A549 (cell line): ENCODE measurements at regions not wholly inside any gene's neighbourhood (a gene's known extent, or its start where the extent isn't known, plus 50 kb on each side); places are given as distances from the start of the nearest gene placed in this dataset.

Source experiments
- ATAC-seq, 2 experiments: fragments of 200-7000 bp in 1 of 2; fragments of >200 bp in 1 of 2; cut with Nextera tagmentation in 1 of 2; cut with Tn5 transposase in 1 of 2; 3 replicates each; pipeline versions ENCODE4 v1.8.0 to v1.9.1; 2018 to 2020; ENCODE audit warnings: mild to moderate bottlenecking in 1 of 2, moderate library complexity in 1 of 2
- CTCF ChIA-PET: fragments of 300-600 bp; sonication (Branson Sonifier 250); formaldehyde crosslinking; extraction: SDS; loops from one replicate; lab custom pipeline; 2021; ENCODE audit warnings: antibody characterized with exemption, inconsistent platforms; lab: Yijun Ruan, JAX
- POLR2A ChIA-PET: fragments of 350-600 bp; formaldehyde crosslinking; extraction: SDS; loops from one replicate; lab custom pipeline; 2021; ENCODE audit warnings: antibody characterized with exemption, inconsistent platforms; lab: Yijun Ruan, JAX
- DNase-seq, 2 experiments: peaks; one replicate each; pipeline versions ENCODE4 v3.0.0 to v3.0.0-alpha.2; 2011 to 2016; ENCODE audit warnings: low read depth in 1 of 2, low spot score in 1 of 2
- FAIRE-seq: peaks from 2 replicates; lab custom pipeline; 2011; peaks lifted over from hg19 to GRCh38; lab: Jason Lieb, UNC
- H3K27ac ChIP-seq, 2 experiments: fragments of >200 bp; sonication (Bioruptor Twin); formaldehyde crosslinking; 3 replicates each; pipeline ENCODE4 v1.5.1; 2016 to 2017
- H3K4me1 ChIP-seq: fragments of >200 bp; sonication (Bioruptor Twin); formaldehyde crosslinking; 3 replicates; pipeline ENCODE4 v1.6.1; 2016
- H3K4me2 ChIP-seq: fragments of >200 bp; sonication (Bioruptor Twin); formaldehyde crosslinking; 3 replicates; pipeline ENCODE4 v1.6.1; 2016
- H3K4me3 ChIP-seq: fragments of >200 bp; sonication (Bioruptor Twin); formaldehyde crosslinking; 3 replicates; pipeline ENCODE4 v1.5.1; 2016
- H3K9me3 ChIP-seq: fragments of >200 bp; sonication (Bioruptor Twin); formaldehyde crosslinking; 3 replicates; pipeline ENCODE4 v1.6.1; 2016
- BCL3 ChIP-seq: fragments of >200 bp; sonication (Bioruptor Twin); formaldehyde crosslinking; IDR thresholded peaks from 3 replicates; pipeline ENCODE4 v1.6.1; 2016
- BHLHE40 ChIP-seq: IDR thresholded peaks from 2 replicates; pipeline ENCODE4 v1.6.1; 2012; ENCODE audit warnings: low read depth, low read length, inconsistent platforms
- CEBPB ChIP-seq, 2 experiments: fragments of >200 bp in 1 of 2; sonication (Bioruptor Twin) in 1 of 2; formaldehyde crosslinking in 1 of 2; IDR thresholded peaks; 2 replicates each; pipeline ENCODE4 v1.6.1; 2012 to 2016
- CHD4 ChIP-seq: fragments of 200-600 bp; sonication (generic); IDR thresholded peaks from 2 replicates; pipeline ENCODE4 v1.6.1; 2016; ENCODE audit warnings: antibody characterized with exemption, mild to moderate bottlenecking, borderline replicate concordance
- EHMT2 ChIP-seq: fragments of 200-600 bp; sonication (generic); IDR thresholded peaks from 2 replicates; pipeline ENCODE4 v1.6.1; 2016; ENCODE audit warnings: antibody characterized with exemption, low read depth, mild to moderate bottlenecking, moderate library complexity
- EP300 ChIP-seq, 2 experiments: fragments of >200 bp; sonication (Bioruptor Twin); formaldehyde crosslinking; IDR thresholded peaks; 2 replicates in 1 of 2; 3 replicates in 1 of 2; pipeline ENCODE4 v1.6.1; 2016 to 2017
- FOXS1 ChIP-seq: fragments of 250-450 bp; sonication (Bioruptor Pico); IDR thresholded peaks from 2 replicates; pipeline ENCODE4 v1.5.0; 2020; ENCODE audit warnings: mild to moderate bottlenecking, moderate library complexity
- HES2 ChIP-seq: fragments of >200 bp; sonication (Bioruptor Twin); formaldehyde crosslinking; IDR thresholded peaks from 2 replicates; pipeline ENCODE4 v1.6.1; 2016
- HOXA7 ChIP-seq: fragments of 250-450 bp; sonication (Bioruptor Pico); IDR thresholded peaks from 2 replicates; pipeline ENCODE4 v1.5.0; 2020; ENCODE audit warnings: mild to moderate bottlenecking, moderate library complexity
- HOXB13 ChIP-seq: fragments of 250-450 bp; sonication (Bioruptor Pico); IDR thresholded peaks from 2 replicates; pipeline ENCODE4 v1.5.0; 2020; ENCODE audit warnings: low read depth, mild to moderate bottlenecking, moderate library complexity
- JUN ChIP-seq, 2 experiments: fragments of >200 bp; sonication (Bioruptor Twin); formaldehyde crosslinking; IDR thresholded peaks; 2 replicates in 1 of 2; 3 replicates in 1 of 2; pipeline ENCODE4 v1.6.1; 2016 to 2017
- JUNB ChIP-seq: fragments of >200 bp; sonication (Bioruptor Twin); formaldehyde crosslinking; IDR thresholded peaks from 2 replicates; pipeline ENCODE4 v1.6.1; 2016
- KDM5A ChIP-seq: fragments of 200-600 bp; sonication (generic); IDR thresholded peaks from 2 replicates; pipeline ENCODE4 v1.6.1; 2016; ENCODE audit warnings: antibody characterized with exemption, mild to moderate bottlenecking
- MAZ ChIP-seq: fragments of 150-350 bp; IDR thresholded peaks from 2 replicates; pipeline ENCODE4 v1.6.1; 2014; ENCODE audit warnings: antibody characterized with exemption, low read depth, low read length, borderline replicate concordance
- MYC ChIP-seq: IDR thresholded peaks from 2 replicates; pipeline ENCODE4 v1.6.1; 2012; ENCODE audit warnings: mild to moderate bottlenecking, inconsistent platforms, low read length, improper control_type of control experiment, borderline replicate concordance
- NFE2L2 ChIP-seq: fragments of 150-350 bp; conservative IDR thresholded peaks from 2 replicates; pipeline ENCODE4 v1.6.1; 2014; ENCODE audit warnings: low read length
- PBX3 ChIP-seq: IDR thresholded peaks from 2 replicates; pipeline ENCODE4 v1.6.1; 2012
- POLR2A ChIP-seq: IDR thresholded peaks from 2 replicates; pipeline ENCODE4 v1.6.1; 2012; ENCODE audit warnings: mild to moderate bottlenecking, low read length
- RARB ChIP-seq: fragments of 250-450 bp; sonication (Bioruptor Pico); IDR thresholded peaks from 2 replicates; pipeline ENCODE4 v1.8.0; 2021; ENCODE audit warnings: mild to moderate bottlenecking, moderate library complexity
- RCOR1 ChIP-seq: fragments of 150-350 bp; IDR thresholded peaks from 2 replicates; pipeline ENCODE4 v1.6.1; 2014; ENCODE audit warnings: antibody characterized with exemption, low read length, low read depth
- RFX5 ChIP-seq: fragments of 450-650 bp; IDR thresholded peaks from 2 replicates; pipeline ENCODE4 v1.7.1; 2014; ENCODE audit warnings: antibody characterized with exemption, mild to moderate bottlenecking, moderate library complexity
- RNF2 ChIP-seq: fragments of 200-600 bp; sonication (generic); IDR thresholded peaks from 2 replicates; pipeline ENCODE4 v1.6.1; 2016; ENCODE audit warnings: low read depth, mild to moderate bottlenecking, antibody characterized with exemption, moderate library complexity, borderline replicate concordance
- TFCP2L1 ChIP-seq: fragments of 250-450 bp; sonication (Bioruptor Pico); IDR thresholded peaks from 2 replicates; pipeline ENCODE4 v1.5.0; 2021; ENCODE audit warnings: mild to moderate bottlenecking
- ZNF302 ChIP-seq: fragments of 250-450 bp; sonication (Bioruptor Pico); IDR thresholded peaks from 2 replicates; pipeline ENCODE4 v1.9.0; 2021; ENCODE audit warnings: inconsistent platforms, mild to moderate bottlenecking, moderate library complexity
- ZSCAN20 ChIP-seq: fragments of 250-450 bp; sonication (Bioruptor Pico); IDR thresholded peaks from 2 replicates; pipeline ENCODE4 v1.8.0; 2022; ENCODE audit warnings: mild to moderate bottlenecking, moderate library complexity
- WGBS: methylation state at CpG from one replicate; pipeline ENCODE4 v1.1.6; 2017; ENCODE audit errors: missing lambda C conversion rate; 5-methylcytosine and 5-hydroxymethylcytosine counted together
- TF ChIP-seq, protein P1 (sequence below): fragments of 250-450 bp; sonication (Bioruptor Pico); IDR thresholded peaks from 2 replicates; pipeline ENCODE4 v1.5.0; 2020; ENCODE audit warnings: low read depth, mild to moderate bottlenecking, moderate library complexity

- ChIA-PET CTCF (interaction anchor here (1.0 to 1.2 kb wide), 2 partner anchors 60 to 205 kb away, joined by 3 to 4 read pairs; no protein-coding TSS in a partner anchor), POLR2A (no interaction called here)
- H3K27ac ChIP-seq = no peak overlapping the region
- H3K9me3 ChIP-seq = no peaks in the 10 kb centered on the region
- DNase-seq (no peak), FAIRE-seq (no peak), ATAC-seq (no peak)
- H3K4me1 ChIP-seq = no peaks in the 10 kb centered on the region
- no peak overlapping the region for H3K4me3 ChIP-seq
- 63% methylated on average over 4 of the region's 4 CpGs for WGBS
- TF ChIP-seq ZSCAN20 (no peak), CHD4 (no peak), RCOR1 (no peak), EP300 (IDR thresholded peaks at IDR 0.05) (no peak), EHMT2 (no peak), TFCP2L1 (CRISPR knock-in tag) (no peak), MYC (no peak)
- no peak overlapping the region for H3K4me2 ChIP-seq
Measured at GRCh38 chr10:124200011-124200410, 106.6 kb upstream of the CHST15 start.

GRCh38 chr10:124198871-124199270 is 105.5 kb upstream of the CHST15 start:
- FAIRE-seq = no peak
- H3K4me2 ChIP-seq = no peak overlapping the region
- no peaks in the 10 kb centered on the region for H3K4me1 ChIP-seq
- 70% methylated on average over 2 of the region's 2 CpGs for WGBS
- no peak overlapping the region for H3K27ac ChIP-seq
- H3K9me3 ChIP-seq = no peaks in the 10 kb centered on the region
- TF ChIP-seq HOXA7 (CRISPR knock-in tag) (no peak), JUNB (no peak), MAZ (no peak), BHLHE40 (no peak), RFX5 (no peak), EP300 (IDR thresholded peaks at IDR 0.05) (no peak), NFE2L2 (no peak), BCL3 (no peak), RNF2 (no peak)
- TF ChIP-seq, protein P1, sequence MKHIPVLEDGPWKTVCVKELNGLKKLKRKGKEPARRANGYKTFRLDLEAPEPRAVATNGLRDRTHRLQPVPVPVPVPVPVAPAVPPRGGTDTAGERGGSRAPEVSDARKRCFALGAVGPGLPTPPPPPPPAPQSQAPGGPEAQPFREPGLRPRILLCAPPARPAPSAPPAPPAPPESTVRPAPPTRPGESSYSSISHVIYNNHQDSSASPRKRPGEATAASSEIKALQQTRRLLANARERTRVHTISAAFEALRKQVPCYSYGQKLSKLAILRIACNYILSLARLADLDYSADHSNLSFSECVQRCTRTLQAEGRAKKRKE (CRISPR knock-in tag) = no peak
- H3K4me3 ChIP-seq = no peak overlapping the region
- DNase-seq = no peak
- ATAC-seq = no peak
- CTCF ChIA-PET = interaction anchor here (1.2 kb wide), 1 partner anchor 204 kb away, joined by 4 read pairs; no protein-coding TSS in a partner anchor
- POLR2A ChIA-PET = no interaction called here

DNA sequence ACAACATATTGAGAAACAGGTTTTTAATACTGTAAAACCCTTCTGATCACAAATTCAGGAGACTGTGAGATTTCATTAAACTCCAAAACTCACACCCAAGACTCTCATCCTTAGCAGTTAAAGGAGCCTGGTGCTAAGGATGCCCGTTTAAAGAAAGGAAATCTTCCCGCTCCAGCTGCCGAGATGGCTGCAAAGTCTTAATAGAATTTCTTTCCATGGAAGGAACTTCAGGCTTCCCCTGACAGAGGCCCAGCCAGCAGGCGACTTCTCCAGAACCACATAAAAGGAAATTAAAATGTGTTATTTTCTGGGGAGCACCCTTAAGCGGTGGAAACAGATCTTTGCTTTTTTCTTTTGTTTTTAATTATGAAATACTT is 104.7 kb upstream of the CHST15 start:
- Histone ChIP-seq H3K9me3 (no peaks in the 10 kb centered on the region), H3K4me1 (no peaks in the 10 kb centered on the region), H3K27ac (no peak overlapping the region), H3K4me3 (no peak overlapping the region), H3K4me2 (no peak overlapping the region)
- ChIA-PET POLR2A (no interaction called here), CTCF (no interaction called here)
- FAIRE-seq (no peak), DNase-seq (no peak), ATAC-seq (no peak)
- WGBS = 83% methylated on average over 5 of the region's 5 CpGs
- TF ChIP-seq ZSCAN20 = no peak
- no peak for TF ChIP-seq JUN (IDR thresholded peaks at IDR 0.05)
- TF ChIP-seq HES2 = no peak
- TF ChIP-seq RARB = no peak
- TF ChIP-seq PBX3 = no peak
- TF ChIP-seq POLR2A = no peak
- no peak for TF ChIP-seq CEBPB (IDR thresholded peaks at IDR 0.05)
- TF ChIP-seq FOXS1 (CRISPR knock-in tag) = no peak
- no peak for TF ChIP-seq MAZ
- no peak for TF ChIP-seq KDM5A
- TF ChIP-seq NFE2L2 = no peak
- no peak for TF ChIP-seq RFX5
- no peak for TF ChIP-seq ZNF302
- no peak for TF ChIP-seq HOXB13 (CRISPR knock-in tag)
